BLaER1 treated with 17β-estradiol and CSF1 and Interleukin-3, amounts not matched to agents 10 nM and 100 nM (cell line): ENCODE measurements at regions not wholly inside any gene's neighbourhood (a gene's known extent, or its start where the extent isn't known, plus 50 kb on each side); places are given as distances from the start of the nearest gene placed in this dataset.

Source experiments
- H3K27ac ChIP-seq, 11 experiments: shearing (Covaris generic); formaldehyde crosslinking; 2 replicates each; pipeline ENCODE4 v1.8.1; 2022
- H3K27me3 ChIP-seq, 11 experiments: shearing (Covaris generic); formaldehyde crosslinking; 2 replicates each; pipeline ENCODE4 v1.8.1; 2022
- H3K36me3 ChIP-seq, 11 experiments: shearing (Covaris generic); formaldehyde crosslinking; 2 replicates each; pipeline ENCODE4 v1.8.1; 2022
- H3K4me1 ChIP-seq, 10 experiments: shearing (Covaris generic); formaldehyde crosslinking; 2 replicates each; pipeline ENCODE4 v1.8.1; 2022
- H3K4me2 ChIP-seq, 11 experiments: shearing (Covaris generic); formaldehyde crosslinking; 2 replicates each; pipeline ENCODE4 v1.8.1; 2022
- H3K4me3 ChIP-seq, 10 experiments: shearing (Covaris generic); formaldehyde crosslinking; 2 replicates each; pipeline ENCODE4 v1.8.1; 2022
- H3K9ac ChIP-seq, 11 experiments: shearing (Covaris generic); formaldehyde crosslinking; 2 replicates each; pipeline ENCODE4 v1.8.1; 2022
- H3K9me3 ChIP-seq, 11 experiments: shearing (Covaris generic); formaldehyde crosslinking; replicated peaks in 1 of 11; 2 replicates each; pipeline ENCODE4 v1.8.1; 2022
- H4K20me1 ChIP-seq, 11 experiments: shearing (Covaris generic); formaldehyde crosslinking; 2 replicates each; pipeline ENCODE4 v1.8.1; 2022
- Cebpa-rat ChIP-seq, 11 experiments: shearing (Covaris generic); IDR thresholded peaks; 2 replicates each; pipeline ENCODE4 v1.8.1; 2022

GRCh38 chr6:22779062-22779461 lies 209.7 kb downstream of the HDGFL1 start:
- Histone ChIP-seq H3K4me3 (no peak overlapping the region), H3K27me3 (no peaks in the 10 kb centered on the region), H3K27ac (no peak overlapping the region), H3K9ac (no peak overlapping the region), H4K20me1 (no peaks in the 10 kb centered on the region), H3K9me3 (peaks cover 31 to 47% (median 40%) of the 10 kb centered on the region in 11 experiments), H3K36me3 (no peaks in the 10 kb centered on the region), H3K4me2 (no peak overlapping the region), H3K4me1 (no peaks in the 10 kb centered on the region)
- TF ChIP-seq Cebpa-rat (IDR thresholded peaks at IDR 0.05): no peak

DNA sequence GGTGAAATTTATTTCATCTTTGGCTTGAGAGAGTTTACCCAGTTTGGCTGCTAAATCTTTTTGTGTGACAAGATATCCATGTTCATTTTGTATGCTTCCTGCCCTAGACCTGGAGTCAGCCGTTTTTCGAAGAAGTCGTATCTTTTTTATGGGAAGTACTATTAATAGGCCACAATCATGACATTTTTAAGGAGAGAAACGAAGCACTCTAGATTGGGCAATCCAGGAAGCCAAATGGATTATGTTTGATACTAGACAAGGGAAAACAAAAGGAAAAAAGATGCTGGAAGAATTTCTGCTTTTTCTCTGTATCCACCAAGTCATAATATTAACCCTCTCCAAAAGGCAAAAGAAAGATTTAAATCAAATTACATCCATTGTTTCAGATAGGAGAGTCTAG lies 214.6 kb downstream of the HDGFL1 start:
- no peak overlapping the region; a peak in 1 of 22 replicates for H3K4me2 ChIP-seq

GRCh38 chr6:22784601-22785410 lies 215.4 kb downstream of the HDGFL1 start:
- no peak overlapping the region for H3K4me2 ChIP-seq
- TF ChIP-seq Cebpa-rat (IDR thresholded peaks at IDR 0.05): no peak
- H3K36me3 ChIP-seq: no peaks in the 10 kb centered on the region
- peaks cover 2 to 12% (median 9%) of the 10 kb centered on the region in 11 experiments; a peak in 13 of 22 replicates for H3K9me3 ChIP-seq
- H3K4me3 ChIP-seq: no peak overlapping the region
- H3K27me3 ChIP-seq: no peaks in the 10 kb centered on the region
- no peaks in the 10 kb centered on the region for H4K20me1 ChIP-seq
- no peak overlapping the region for H3K27ac ChIP-seq
- H3K9ac ChIP-seq: no peak overlapping the region
- no peaks in the 10 kb centered on the region for H3K4me1 ChIP-seq

More for the DNA sequence above, 214.6 kb downstream of the HDGFL1 start:
- no peak for TF ChIP-seq Cebpa-rat (IDR thresholded peaks at IDR 0.05)
- H3K36me3 ChIP-seq: no peaks in the 10 kb centered on the region
- no peak overlapping the region for H3K27ac ChIP-seq
- H3K27me3 ChIP-seq: no peaks in the 10 kb centered on the region
- no peak overlapping the region for H3K4me3 ChIP-seq
- peaks cover 11 to 21% (median 17%) of the 10 kb centered on the region in 11 experiments for H3K9me3 ChIP-seq
- H3K9ac ChIP-seq: no peak overlapping the region
- H4K20me1 ChIP-seq: no peaks in the 10 kb centered on the region
- no peaks in the 10 kb centered on the region for H3K4me1 ChIP-seq

- Histone ChIP-seq H3K9me3 (0 out of 22 replicates have a peak, but pooled peaks cover 0 to under 1% (median 0%) of the 10 kb centered on the region in 11 experiments), H3K4me2 (no peak overlapping the region), H3K4me1 (no peaks in the 10 kb centered on the region), H3K4me3 (no peak overlapping the region), H3K27ac (no peak overlapping the region), H3K9ac (no peak overlapping the region), H4K20me1 (no peaks in the 10 kb centered on the region), H3K36me3 (no peaks in the 10 kb centered on the region), H3K27me3 (no peaks in the 10 kb centered on the region)
- TF ChIP-seq Cebpa-rat (IDR thresholded peaks at IDR 0.05): no peak
These were observed 218.7 kb downstream of the HDGFL1 start for GRCh38 chr6:22788038-22788437.

- Histone ChIP-seq H3K4me1 (no peaks in the 10 kb centered on the region), H3K27me3 (no peaks in the 10 kb centered on the region), H3K4me2 (no peak overlapping the region), H4K20me1 (no peaks in the 10 kb centered on the region), H3K27ac (no peak overlapping the region), H3K9ac (no peak overlapping the region), H3K9me3 (peaks cover under 1 to 13% (median 6%) of the 10 kb centered on the region in 11 experiments; a peak in 18 of 22 replicates), H3K4me3 (no peak overlapping the region), H3K36me3 (no peaks in the 10 kb centered on the region)
- no peak for TF ChIP-seq Cebpa-rat (IDR thresholded peaks at IDR 0.05)
These were observed 219.9 kb downstream of the HDGFL1 start for GRCh38 chr6:22789315-22789714.

DNA sequence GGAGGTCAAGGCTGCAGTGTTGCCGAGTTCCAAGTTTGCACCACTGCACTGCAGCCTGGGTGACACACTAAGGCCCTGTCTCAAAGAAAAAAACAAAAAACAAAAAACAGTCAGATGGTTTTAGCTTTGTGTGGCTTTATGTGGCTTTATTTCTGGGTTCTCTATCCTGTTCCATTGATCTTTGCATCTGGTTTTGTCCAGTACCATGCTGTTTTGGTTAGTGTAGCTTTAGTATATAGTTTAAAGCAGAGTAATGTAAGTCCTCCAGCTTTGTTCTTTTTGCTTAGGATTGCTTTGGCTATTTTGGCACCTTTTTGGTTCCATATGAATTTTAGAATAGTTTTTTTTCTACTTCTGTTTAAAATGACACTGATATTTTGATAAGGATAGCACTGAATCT lies 225.5 kb downstream of the HDGFL1 start:
- H3K27me3 ChIP-seq: no peaks in the 10 kb centered on the region
- no peaks in the 10 kb centered on the region for H3K4me1 ChIP-seq
- H3K4me3 ChIP-seq: no peak overlapping the region
- H4K20me1 ChIP-seq: no peaks in the 10 kb centered on the region
- TF ChIP-seq Cebpa-rat (IDR thresholded peaks at IDR 0.05): no peak
- H3K9me3 ChIP-seq: peaks cover 14 to 26% (median 19%) of the 10 kb centered on the region in 11 experiments
- no peak overlapping the region for H3K4me2 ChIP-seq
- no peak overlapping the region for H3K9ac ChIP-seq
- H3K27ac ChIP-seq: no peak overlapping the region
- H3K36me3 ChIP-seq: no peaks in the 10 kb centered on the region

DNA sequence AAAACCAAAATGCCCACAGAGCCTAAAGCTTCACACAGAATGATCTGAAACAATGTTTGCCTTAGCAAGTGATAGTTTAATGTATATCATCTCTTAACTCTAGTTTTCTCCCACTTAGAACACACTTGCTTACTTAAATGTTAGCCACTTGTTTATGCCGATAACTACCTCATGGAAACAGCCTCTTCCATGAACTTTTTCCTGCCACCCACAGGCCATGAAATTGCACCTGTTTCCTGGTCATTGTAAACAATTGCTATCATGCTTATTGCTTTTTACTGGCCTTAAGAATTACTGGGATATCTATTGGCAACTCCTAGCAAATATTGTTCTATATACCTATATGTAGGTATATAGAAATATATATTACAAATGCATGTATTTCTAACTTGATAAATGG lies 231.1 kb downstream of the HDGFL1 start:
- H3K36me3 ChIP-seq: no peaks in the 10 kb centered on the region
- peaks cover 0 to 3% (median 2%) of the 10 kb centered on the region in 11 experiments; a peak in 12 of 22 replicates for H3K9me3 ChIP-seq
- no peaks in the 10 kb centered on the region for H4K20me1 ChIP-seq
- no peak overlapping the region for H3K4me2 ChIP-seq
- H3K27ac ChIP-seq: no peak overlapping the region
- no peaks in the 10 kb centered on the region for H3K4me1 ChIP-seq
- no peak for TF ChIP-seq Cebpa-rat (IDR thresholded peaks at IDR 0.05)
- H3K27me3 ChIP-seq: no peaks in the 10 kb centered on the region
- H3K4me3 ChIP-seq: no peak overlapping the region
- no peak overlapping the region for H3K9ac ChIP-seq

DNA sequence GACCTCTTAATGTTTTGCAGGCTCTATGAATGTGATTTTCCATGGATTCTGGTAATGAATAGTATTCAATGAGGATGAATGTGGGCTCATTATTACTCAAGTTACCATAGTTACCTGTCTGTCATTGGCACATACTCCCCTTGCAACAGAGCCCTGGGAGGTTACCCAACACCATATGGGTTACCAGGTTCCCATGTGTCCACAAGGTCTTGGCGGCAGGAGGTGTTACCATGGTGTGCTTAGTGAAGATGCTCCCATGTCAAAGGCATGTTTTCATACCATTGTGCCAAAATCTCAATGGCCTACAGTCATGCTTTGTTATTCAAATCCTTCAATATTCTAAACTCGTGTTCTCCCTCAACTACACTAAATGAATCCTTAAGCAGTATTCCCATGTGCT lies 232.5 kb downstream of the HDGFL1 start:
- Histone ChIP-seq H4K20me1 (no peaks in the 10 kb centered on the region), H3K4me1 (no peaks in the 10 kb centered on the region), H3K9ac (no peak overlapping the region), H3K36me3 (no peaks in the 10 kb centered on the region), H3K9me3 (no peaks in the 10 kb centered on the region), H3K27me3 (no peaks in the 10 kb centered on the region), H3K4me3 (no peak overlapping the region), H3K27ac (no peak overlapping the region), H3K4me2 (no peak overlapping the region)
- TF ChIP-seq Cebpa-rat (IDR thresholded peaks at IDR 0.05): no peak

- Histone ChIP-seq H3K27me3 (no peaks in the 10 kb centered on the region), H3K4me3 (no peak overlapping the region), H3K36me3 (no peaks in the 10 kb centered on the region), H3K9me3 (no peaks in the 10 kb centered on the region), H4K20me1 (no peaks in the 10 kb centered on the region), H3K27ac (no peak overlapping the region), H3K9ac (no peak overlapping the region), H3K4me1 (no peaks in the 10 kb centered on the region), H3K4me2 (no peak overlapping the region)
- TF ChIP-seq Cebpa-rat (IDR thresholded peaks at IDR 0.05): no peak
These were observed 235.4 kb downstream of the HDGFL1 start for GRCh38 chr6:22804620-22805261.

DNA sequence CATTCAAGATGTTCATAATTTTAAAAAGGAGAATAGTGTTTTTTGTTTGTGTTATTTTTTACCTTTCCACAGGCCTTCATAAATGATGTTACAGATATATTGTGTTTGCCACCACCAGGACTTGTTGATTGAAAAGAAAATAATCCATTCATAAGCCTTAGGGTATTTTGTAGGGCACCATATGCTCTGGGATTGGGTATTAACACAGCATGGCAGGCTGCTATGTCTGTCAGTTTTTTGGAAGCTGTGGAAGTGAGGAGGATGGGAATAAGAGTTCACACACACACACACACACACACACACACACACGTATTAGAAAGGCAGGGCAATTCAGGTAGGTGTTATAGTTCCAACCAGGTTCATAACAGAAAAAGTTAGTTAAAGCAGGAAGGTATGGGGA lies 237.9 kb downstream of the HDGFL1 start:
- no peaks in the 10 kb centered on the region for H3K36me3 ChIP-seq
- no peak overlapping the region for H3K4me3 ChIP-seq
- H3K4me2 ChIP-seq: no peak overlapping the region
- no peaks in the 10 kb centered on the region for H3K27me3 ChIP-seq
- H3K9ac ChIP-seq: no peak overlapping the region
- H4K20me1 ChIP-seq: no peaks in the 10 kb centered on the region
- no peaks in the 10 kb centered on the region for H3K9me3 ChIP-seq
- no peak for TF ChIP-seq Cebpa-rat (IDR thresholded peaks at IDR 0.05)
- H3K27ac ChIP-seq: no peak overlapping the region
- no peaks in the 10 kb centered on the region for H3K4me1 ChIP-seq
